SK-N-SH (cell line): ENCODE measurements at regions not wholly inside any gene's neighbourhood (a gene's known extent, or its start where the extent isn't known, plus 50 kb on each side); places are given as distances from the start of the nearest gene placed in this dataset.

ENCODE experiments used
- CTCF ChIA-PET: fragments of 300-600, 350-600 bp; formaldehyde crosslinking; extraction: SDS; loops from one replicate; lab custom pipeline; 2021; lab: Yijun Ruan, JAX
- POLR2A ChIA-PET: fragments of 350-600 bp; sonication (Branson Sonifier 250); formaldehyde crosslinking; extraction: SDS; loops from one replicate; lab custom pipeline; 2020; ENCODE audit warnings: antibody characterized with exemption, inconsistent platforms; lab: Yijun Ruan, JAX
- DNase-seq: peaks from one replicate; pipeline ENCODE4 v3.0.0; 2012
- H2AFZ ChIP-seq: fragments of 200-600 bp; sonication (generic); 2 replicates; pipeline ENCODE4 v1.8.1; 2016; ENCODE audit warnings: antibody characterized with exemption, mild to moderate bottlenecking, low read depth
- H3F3A ChIP-seq: fragments of 200-600 bp; sonication (generic); replicated peaks from 2 replicates; pipeline ENCODE3; 2016; ENCODE audit warnings: antibody characterized with exemption, mild to moderate bottlenecking; ENCODE audit not compliant: insufficient read depth
- H3K27ac ChIP-seq, 2 experiments: fragments of 200-500 bp in 1 of 2; fragments of 200-600 bp in 1 of 2; sonication (Bioruptor generic) in 1 of 2; sonication (generic), shearing (Covaris generic) in 1 of 2; 2 replicates each; pipeline versions ENCODE4 v1.5.1 to v1.6.1; 2014 to 2016; ENCODE audit warnings: low read depth in 2 of 2, inconsistent platforms in 1 of 2, low read length in 1 of 2, mild to moderate bottlenecking in 1 of 2, mixed read lengths in 1 of 2
- H3K27me3 ChIP-seq: fragments of 200-600 bp; sonication (generic), shearing (Covaris generic); 2 replicates; pipeline ENCODE4 v1.6.1; 2016; ENCODE audit warnings: mixed run types; ENCODE audit not compliant: insufficient read depth
- H3K36me3 ChIP-seq, 2 experiments: fragments of 200-500 bp in 1 of 2; fragments of 200-600 bp in 1 of 2; sonication (Bioruptor generic) in 1 of 2; sonication (generic) in 1 of 2; replicated peaks in 1 of 2; 2 replicates each; pipeline versions ENCODE3 to v1.5.1; 2014 to 2016; ENCODE audit warnings: low read length in 1 of 2, mild to moderate bottlenecking in 1 of 2; ENCODE audit not compliant: insufficient read depth in 2 of 2, control insufficient read depth in 1 of 2
- H3K4me1 ChIP-seq, 2 experiments: fragments of 200-500 bp in 1 of 2; fragments of 200-600 bp in 1 of 2; sonication (Bioruptor generic) in 1 of 2; sonication (generic), shearing (Covaris generic) in 1 of 2; 2 replicates each; pipeline versions ENCODE4 v1.5.1 to v1.6.1; 2014 to 2016; ENCODE audit warnings: low read depth in 1 of 2, low read length in 1 of 2, mixed run types in 1 of 2; ENCODE audit not compliant: insufficient read depth in 2 of 2, control insufficient read depth in 1 of 2
- H3K4me2 ChIP-seq: fragments of 200-600 bp; sonication (generic), shearing (Covaris generic); 2 replicates; pipeline ENCODE4 v1.6.1; 2017; ENCODE audit warnings: mixed run types
- H3K4me3 ChIP-seq, 2 experiments: fragments of 200-500 bp in 1 of 2; fragments of 200-600 bp in 1 of 2; sonication (Bioruptor generic) in 1 of 2; sonication (generic), shearing (Covaris generic) in 1 of 2; 2 replicates each; pipeline versions ENCODE4 v1.5.1 to v1.8.1; 2014 to 2016; ENCODE audit warnings: low read depth in 2 of 2, inconsistent platforms in 1 of 2, low read length in 1 of 2, mild to moderate bottlenecking in 1 of 2, mixed read lengths in 1 of 2, moderate library complexity in 1 of 2
- H3K79me2 ChIP-seq: fragments of 200-600 bp; sonication (generic); 2 replicates; pipeline ENCODE4 v1.8.1; 2017; ENCODE audit warnings: mild to moderate bottlenecking; ENCODE audit not compliant: insufficient read depth
- H3K9ac ChIP-seq: fragments of 200-600 bp; sonication (generic); 2 replicates; pipeline ENCODE4 v1.6.1; 2017; ENCODE audit warnings: mixed run types
- H3K9me2 ChIP-seq: fragments of 200-600 bp; sonication (generic); 2 replicates; pipeline ENCODE4 v1.6.1; 2017; ENCODE audit warnings: mixed run types
- H3K9me3 ChIP-seq: fragments of 200-600 bp; sonication (generic); 2 replicates; pipeline ENCODE4 v1.6.1; 2017; ENCODE audit warnings: mixed run types, mild to moderate bottlenecking, moderate library complexity
- H4K20me1 ChIP-seq: fragments of 200-600 bp; sonication (generic); 2 replicates; pipeline ENCODE4 v1.6.1; 2017; ENCODE audit warnings: mild to moderate bottlenecking, mixed run types; ENCODE audit not compliant: insufficient read depth
- CHD2 ChIP-seq: fragments of 150-350 bp; IDR thresholded peaks from 2 replicates; pipeline ENCODE4 v1.6.1; 2018; ENCODE audit warnings: low read length; ENCODE audit not compliant: partially characterized antibody
- EP300 ChIP-seq, 2 experiments: IDR thresholded peaks; 2 replicates each; pipeline versions ENCODE4 v1.4.0 to v1.6.1; 2012; ENCODE audit warnings: borderline replicate concordance in 1 of 2, low read depth in 1 of 2, low read length in 1 of 2
- FOSL2 ChIP-seq: IDR thresholded peaks from 2 replicates; pipeline ENCODE4 v1.4.0; 2012; ENCODE audit warnings: low read depth, mild to moderate bottlenecking, moderate library complexity, borderline replicate concordance
- FOXJ3 ChIP-seq: sonication (generic); formaldehyde crosslinking; IDR thresholded peaks from 2 replicates; pipeline ENCODE4 v1.5.1; 2020; ENCODE audit warnings: mild to moderate bottlenecking, missing genetic modification reagents
- FOXM1 ChIP-seq: IDR thresholded peaks from 2 replicates; pipeline ENCODE4 v1.4.0; 2012; ENCODE audit warnings: low read depth, mild to moderate bottlenecking
- GABPA ChIP-seq: IDR thresholded peaks from 2 replicates; pipeline ENCODE4 v1.4.0; 2012; ENCODE audit warnings: low read depth, mild to moderate bottlenecking
- GATA2 ChIP-seq: sonication (generic); formaldehyde crosslinking; IDR thresholded peaks from 2 replicates; pipeline ENCODE4 v1.5.0; 2020; ENCODE audit warnings: mild to moderate bottlenecking, missing genetic modification reagents
- MXI1 ChIP-seq: IDR thresholded peaks from 2 replicates; pipeline ENCODE4 v1.6.1; 2012; ENCODE audit warnings: mild to moderate bottlenecking, low read depth, low read length, improper control_type of control experiment
- NFIC ChIP-seq: IDR thresholded peaks from 2 replicates; pipeline ENCODE4 v1.4.0; 2012; ENCODE audit warnings: borderline replicate concordance
- PBX3 ChIP-seq: IDR thresholded peaks from 2 replicates; pipeline ENCODE4; 2012
- POLR2AphosphoS5 ChIP-seq: IDR thresholded peaks from 2 replicates; pipeline ENCODE4 v1.6.1; 2012; ENCODE audit warnings: low read depth, low read length
- RAD21 ChIP-seq: IDR thresholded peaks from 2 replicates; pipeline ENCODE4 v1.6.1; 2012; ENCODE audit warnings: mild to moderate bottlenecking, low read length
- RCOR1 ChIP-seq: fragments of 150-350 bp; IDR thresholded peaks from 2 replicates; pipeline ENCODE4 v1.6.1; 2017; ENCODE audit warnings: antibody characterized with exemption, low read length
- SIN3A ChIP-seq: IDR thresholded peaks from 2 replicates; pipeline ENCODE4 v1.6.1; 2012; ENCODE audit warnings: low read depth, mild to moderate bottlenecking, low read length, moderate library complexity, borderline replicate concordance
- TAF1 ChIP-seq: IDR thresholded peaks from 2 replicates; pipeline ENCODE4 v1.6.1; 2012; ENCODE audit warnings: low read depth, mild to moderate bottlenecking, low read length, moderate library complexity, borderline replicate concordance
- TEAD4 ChIP-seq: IDR thresholded peaks from 2 replicates; pipeline ENCODE4 v1.4.0; 2012; ENCODE audit warnings: mild to moderate bottlenecking, borderline replicate concordance; ENCODE audit not compliant: insufficient read depth
- USF2 ChIP-seq: fragments of 150-350 bp; IDR thresholded peaks from 2 replicates; pipeline ENCODE4 v1.6.1; 2017; ENCODE audit warnings: antibody characterized with exemption, low read length, low read depth, borderline replicate concordance
- WGBS: methylation state at CpG from one replicate; pipeline ENCODE4 v1.1.6; 2017; ENCODE audit warnings: low lambda C conversion rate; 5-methylcytosine and 5-hydroxymethylcytosine counted together

DNA sequence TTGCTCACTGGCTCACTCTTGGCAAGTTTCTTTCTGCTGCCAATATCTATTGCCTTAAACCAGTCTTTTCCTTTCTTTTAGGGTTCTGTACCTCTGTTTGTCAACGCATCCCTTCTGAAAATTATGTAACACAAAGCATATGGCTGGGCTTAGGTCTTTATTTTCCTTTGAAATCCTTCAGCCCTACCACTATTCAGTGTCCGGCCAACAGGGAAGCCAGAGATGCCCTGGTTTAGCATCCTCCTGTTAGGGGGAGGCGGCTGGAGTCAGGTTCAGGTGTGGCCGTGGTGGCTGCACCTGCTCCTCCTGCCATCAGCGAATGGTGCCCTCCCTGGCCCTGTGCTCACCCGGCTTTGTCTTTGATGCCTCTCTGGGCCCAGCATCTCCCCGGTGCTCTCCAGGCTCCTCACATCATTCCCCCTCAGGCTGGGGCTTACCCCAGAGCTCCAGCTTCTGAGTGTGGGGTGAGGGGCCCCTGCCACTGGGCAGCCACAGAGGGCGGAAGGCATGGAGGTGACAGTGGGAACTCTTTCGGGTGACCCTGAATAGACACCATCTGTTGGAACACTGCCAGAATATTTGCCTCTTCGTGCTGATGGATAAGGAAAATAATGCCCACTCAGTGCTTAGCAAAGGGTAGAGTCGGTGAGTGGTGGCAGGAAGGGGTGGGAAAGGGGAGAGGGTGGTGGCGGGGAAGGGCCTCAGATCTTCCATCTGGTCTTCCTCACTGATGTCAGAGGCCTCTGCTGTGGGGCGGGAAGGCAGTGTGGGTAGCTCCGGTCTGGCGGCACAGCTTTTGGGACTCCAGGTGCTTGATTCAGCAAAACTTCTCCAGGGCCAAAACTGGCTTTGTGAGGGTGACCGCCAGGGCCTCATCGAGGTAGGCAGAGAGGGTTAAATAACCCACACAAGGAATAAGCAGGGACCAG, 97.2 kb downstream of the DACT2 start:
- TF ChIP-seq EP300 (IDR thresholded peaks at IDR 0.05; ENCODE audit: borderline replicate concordance in 1 of 2, low read depth in 1 of 2, low read length in 1 of 2) (no peak), RAD21 (no peak), SIN3A (no peak), FOXM1 (no peak), RCOR1 (no peak), FOSL2 (no peak), FOXJ3 (CRISPR knock-in tag) (no peak), MXI1 (no peak), GABPA (no peak), CHD2 (no peak)
- H3K4me2 ChIP-seq, result no peak overlapping the region
- POLR2A ChIA-PET, result interaction anchor here (0.5 kb wide), 1 partner anchor 9 kb away, joined by 3 read pairs; no protein-coding TSS in a partner anchor
- no peaks in the 10 kb centered on the region for H4K20me1 ChIP-seq
- H3K9me2 ChIP-seq, result no peaks in the 10 kb centered on the region
- H3F3A ChIP-seq, result no peaks in the 10 kb centered on the region
- H3K27me3 ChIP-seq, result no peaks in the 10 kb centered on the region
- no peak overlapping the region for H2AFZ ChIP-seq
- H3K79me2 ChIP-seq, result no peaks in the 10 kb centered on the region
- no peaks in the 10 kb centered on the region for H3K9me3 ChIP-seq
- no peak overlapping the region for H3K27ac ChIP-seq
- H3K4me3 ChIP-seq, result no peak overlapping the region
- no peaks in the 10 kb centered on the region for H3K36me3 ChIP-seq
- DNase-seq, result no peak
- 49% methylated on average over 16 of the region's 17 CpGs for WGBS
- CTCF ChIA-PET, result no interaction called here
- no peaks in the 10 kb centered on the region for H3K4me1 ChIP-seq
- no peak overlapping the region for H3K9ac ChIP-seq

DNA sequence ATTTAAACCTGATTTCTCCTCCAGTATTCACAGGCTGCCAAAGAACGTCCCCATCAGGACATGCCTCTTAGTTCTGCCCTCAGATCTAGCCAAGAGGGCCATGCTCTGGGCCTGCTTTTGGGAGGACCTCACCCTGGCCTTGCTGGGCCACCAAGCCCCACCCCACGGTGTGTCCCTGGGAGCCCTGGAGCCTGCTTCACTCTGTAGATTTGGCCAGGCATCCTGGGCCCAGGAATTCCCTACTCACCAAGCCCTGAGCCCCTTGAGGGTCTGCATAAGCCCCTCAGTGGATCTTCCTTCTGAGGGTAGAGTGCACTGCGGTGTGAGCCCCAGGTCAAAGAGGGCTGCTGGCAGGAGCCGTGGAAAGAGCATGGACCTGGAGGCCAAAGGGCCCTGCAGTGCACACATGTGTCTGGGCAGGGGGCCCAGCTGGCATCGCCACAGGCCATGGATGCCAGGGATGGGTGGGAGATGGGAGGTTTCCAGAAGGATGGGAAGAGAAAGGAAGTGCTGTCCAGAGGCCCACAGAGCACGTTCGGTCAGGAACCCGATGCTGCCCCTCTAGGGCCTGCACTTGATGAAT, 98.0 kb downstream of the DACT2 start:
- no peaks in the 10 kb centered on the region for H3K27me3 ChIP-seq
- H3K36me3 ChIP-seq, result no peaks in the 10 kb centered on the region
- no peak overlapping the region for H3K9ac ChIP-seq
- no peaks in the 10 kb centered on the region for H3K9me2 ChIP-seq
- 28% methylated on average over 6 of the region's 8 CpGs for WGBS
- H3K4me1 ChIP-seq, result no peaks in the 10 kb centered on the region
- no peak overlapping the region for H3K27ac ChIP-seq
- H2AFZ ChIP-seq, result no peak overlapping the region
- H3K9me3 ChIP-seq, result no peaks in the 10 kb centered on the region
- no peaks in the 10 kb centered on the region for H4K20me1 ChIP-seq
- H3K79me2 ChIP-seq, result no peaks in the 10 kb centered on the region
- no peak overlapping the region for H3K4me3 ChIP-seq
- no peaks in the 10 kb centered on the region for H3F3A ChIP-seq
- H3K4me2 ChIP-seq, result no peak overlapping the region
- POLR2A ChIA-PET, result no interaction called here
- CTCF ChIA-PET, result no interaction called here
- no peak for DNase-seq
- TF ChIP-seq TEAD4, result no peak
- no peak for TF ChIP-seq NFIC
- no peak for TF ChIP-seq POLR2AphosphoS5
- no peak for TF ChIP-seq GATA2
- no peak for TF ChIP-seq TAF1
- TF ChIP-seq GABPA, result no peak
- no peak for TF ChIP-seq USF2
- TF ChIP-seq FOXM1, result no peak
- TF ChIP-seq PBX3, result no peak
- no peak for TF ChIP-seq FOSL2
